ENCODE measurements at regions not wholly inside any gene's neighbourhood (a gene's known extent, or its start where the extent isn't known, plus 50 kb on each side); places are given as distances from the start of the nearest gene placed in this dataset.

GRCh38 chr6:166864333-166864732 lies 92.0 kb downstream of the RNASET2 start:
- Histone ChIP-seq H3K27ac (no peak overlapping the region), H3K4me3 (no peak overlapping the region), H3K27me3 (peaks cover 0 to 5% of the 10 kb centered on the region in 2 donors), H3K36me3 (no peaks in the 10 kb centered on the region), H3K4me1 (peaks cover 0 to 17% (median 10%) of the 10 kb centered on the region in 4 donors), H3K9me3 (no peaks in the 10 kb centered on the region)
- TF ChIP-seq CTCF (IDR thresholded peaks at IDR 0.05): no peak
- intact Hi-C loops (cut with DNase I; ENCODE audit: low total_unique reads): no loop called here
- no peak for DNase-seq

- intact Hi-C loops (cut with DNase I; ENCODE audit: low total_unique reads): no loop called here
- H3K4me3 ChIP-seq: peak overlapping the region; percentile 55 to 65
- no peak for TF ChIP-seq CTCF (IDR thresholded peaks at IDR 0.05)
- peaks cover 0 to 17% (median 10%) of the 10 kb centered on the region in 4 donors for H3K4me1 ChIP-seq
- H3K9me3 ChIP-seq: no peaks in the 10 kb centered on the region
- DNase-seq: no peak
- no peaks in the 10 kb centered on the region for H3K36me3 ChIP-seq
- H3K27me3 ChIP-seq: peaks cover 0 to 5% of the 10 kb centered on the region in 2 donors
- H3K27ac ChIP-seq: peak overlapping the region in 1 of 2 donors; percentile 29
These were observed 93.3 kb downstream of the RNASET2 start for GRCh38 chr6:166862978-166863530.

GRCh38 chr6:166862287-166862977 lies 93.9 kb downstream of the RNASET2 start:
- TF ChIP-seq CTCF (IDR thresholded peaks at IDR 0.05): no peak
- no peak for DNase-seq
- H3K36me3 ChIP-seq: no peaks in the 10 kb centered on the region
- H3K9me3 ChIP-seq: no peaks in the 10 kb centered on the region
- H3K4me1 ChIP-seq: peaks cover 0 to 17% (median 10%) of the 10 kb centered on the region in 4 donors
- intact Hi-C loops (cut with DNase I; ENCODE audit: low total_unique reads): no loop called here
- peak overlapping the region in 1 of 2 donors; percentile 29 for H3K27ac ChIP-seq
- peak overlapping the region; percentile 55 to 65 for H3K4me3 ChIP-seq
- H3K27me3 ChIP-seq: peaks cover 0 to 9% of the 10 kb centered on the region in 2 donors

- H3K27me3 ChIP-seq: peaks cover 0 to 9% of the 10 kb centered on the region in 2 donors
- intact Hi-C loops (cut with DNase I; ENCODE audit: low total_unique reads): no loop called here
- TF ChIP-seq CTCF (IDR thresholded peaks at IDR 0.05): no peak
- peak overlapping the region in 1 of 2 donors; percentile 29 for H3K27ac ChIP-seq
- no peaks in the 10 kb centered on the region for H3K9me3 ChIP-seq
- DNase-seq: no peak
- H3K4me1 ChIP-seq: peaks cover 0 to 17% (median 10%) of the 10 kb centered on the region in 4 donors
- peak overlapping the region; percentile 55 to 65 for H3K4me3 ChIP-seq
- H3K36me3 ChIP-seq: no peaks in the 10 kb centered on the region
These were observed 94.4 kb downstream of the RNASET2 start for GRCh38 chr6:166861961-166862286.

GRCh38 chr6:166861304-166861703 lies 95.0 kb downstream of the RNASET2 start:
- H3K4me3 ChIP-seq: no peak overlapping the region

More at GRCh38 chr6:166861304-166861703, 95.0 kb downstream of the RNASET2 start:
- Histone ChIP-seq H3K36me3 (no peaks in the 10 kb centered on the region), H3K27ac (no peak overlapping the region), H3K9me3 (no peaks in the 10 kb centered on the region), H3K4me1 (peaks cover 0 to 17% (median 10%) of the 10 kb centered on the region in 4 donors), H3K27me3 (peaks cover 0 to 9% of the 10 kb centered on the region in 2 donors)
- no peak for DNase-seq
- no peak for TF ChIP-seq CTCF (IDR thresholded peaks at IDR 0.05)
- intact Hi-C loops (cut with DNase I; ENCODE audit: low total_unique reads): no loop called here
